Adrenal gland (tissue), 5 donors: ENCODE measurements at regions not wholly inside any gene's neighbourhood (a gene's known extent, or its start where the extent isn't known, plus 50 kb on each side); places are given as distances from the start of the nearest gene placed in this dataset.

Experiments used
- POLR2A ChIP-seq, 2 donors: fragments of 450-650 bp; IDR thresholded peaks; one replicate each; pipeline ENCODE4 v1.6.1; 2017; ENCODE audit warnings: antibody characterized with exemption in 2 of 2, mild to moderate bottlenecking in 2 of 2, moderate library complexity in 1 of 2
- TF ChIP-seq, protein P1 (sequence below), 6 experiments: fragments of 450-650 bp in 4 of 6; fragments of 200-600 bp in 2 of 6; sonication (generic) in 1 of 6; IDR thresholded peaks; 1 replicate in 5 of 6; 2 replicates in 1 of 6; pipeline versions ENCODE4 v1.5.1 to v1.8.0; 2016 to 2021; ENCODE audit warnings: antibody characterized with exemption in 6 of 6, mild to moderate bottlenecking in 2 of 6, moderate library complexity in 1 of 6
- donor health status: DM: no; HTN: no; CAD: no.

DNA sequence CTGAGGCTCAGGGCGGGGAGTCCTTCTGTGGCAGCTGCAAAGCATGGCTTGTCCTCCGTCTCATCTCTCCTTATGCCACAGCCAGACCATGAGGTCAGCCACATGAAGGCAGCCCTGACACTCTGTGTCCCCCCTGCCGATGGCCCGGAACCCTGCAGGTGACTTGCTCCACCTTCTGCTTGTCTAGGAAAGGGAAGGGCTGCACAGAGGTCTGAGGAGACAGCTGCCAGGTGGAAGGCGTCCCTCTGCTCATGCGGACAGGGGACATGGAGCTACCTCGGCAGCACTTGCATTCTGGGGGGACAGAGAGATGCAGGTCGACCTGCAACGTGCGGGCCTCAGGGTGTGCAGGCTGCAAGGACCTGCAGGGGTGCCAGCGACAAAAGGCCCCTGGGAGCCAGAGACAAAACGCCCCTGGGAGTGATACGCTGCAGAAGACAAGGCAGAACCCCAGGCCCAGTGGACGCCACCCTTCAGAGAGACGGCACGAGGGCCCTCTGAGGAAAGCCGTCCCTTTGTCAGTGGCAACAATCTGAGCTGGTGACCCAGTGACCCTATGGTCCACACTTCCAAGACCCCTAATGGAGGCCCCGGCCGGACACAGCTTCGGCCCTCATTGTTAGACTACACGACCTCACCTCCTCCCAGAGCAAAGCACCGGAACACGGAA, 205.2 kb upstream of the PPP2R2D start:
- TF ChIP-seq, protein P1, sequence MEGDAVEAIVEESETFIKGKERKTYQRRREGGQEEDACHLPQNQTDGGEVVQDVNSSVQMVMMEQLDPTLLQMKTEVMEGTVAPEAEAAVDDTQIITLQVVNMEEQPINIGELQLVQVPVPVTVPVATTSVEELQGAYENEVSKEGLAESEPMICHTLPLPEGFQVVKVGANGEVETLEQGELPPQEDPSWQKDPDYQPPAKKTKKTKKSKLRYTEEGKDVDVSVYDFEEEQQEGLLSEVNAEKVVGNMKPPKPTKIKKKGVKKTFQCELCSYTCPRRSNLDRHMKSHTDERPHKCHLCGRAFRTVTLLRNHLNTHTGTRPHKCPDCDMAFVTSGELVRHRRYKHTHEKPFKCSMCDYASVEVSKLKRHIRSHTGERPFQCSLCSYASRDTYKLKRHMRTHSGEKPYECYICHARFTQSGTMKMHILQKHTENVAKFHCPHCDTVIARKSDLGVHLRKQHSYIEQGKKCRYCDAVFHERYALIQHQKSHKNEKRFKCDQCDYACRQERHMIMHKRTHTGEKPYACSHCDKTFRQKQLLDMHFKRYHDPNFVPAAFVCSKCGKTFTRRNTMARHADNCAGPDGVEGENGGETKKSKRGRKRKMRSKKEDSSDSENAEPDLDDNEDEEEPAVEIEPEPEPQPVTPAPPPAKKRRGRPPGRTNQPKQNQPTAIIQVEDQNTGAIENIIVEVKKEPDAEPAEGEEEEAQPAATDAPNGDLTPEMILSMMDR (IDR thresholded peaks at IDR 0.05): no peak
- TF ChIP-seq POLR2A (IDR thresholded peaks at IDR 0.05): no peak
